ENCODE measurements at regions not wholly inside any gene's neighbourhood (a gene's known extent, or its start where the extent isn't known, plus 50 kb on each side); places are given as distances from the start of the nearest gene placed in this dataset.

- whole genome bisulfite sequencing, 3 donors: 69 to 75% (median 69%) methylated on average over 4 of the region's 4 CpGs
Observed at GRCh38 chr10:123287594-123288247, 133.5 kb downstream of the BUB3 start.

GRCh38 chr10:123289432-123289831 lies 135.2 kb downstream of the BUB3 start:
- Histone ChIP-seq H3K4me1 (no peaks in the 10 kb centered on the region), H3K36me3 (ENCODE audit: insufficient read depth in 1 of 2, low read depth in 1 of 2) (no peaks in the 10 kb centered on the region), H3K27ac (no peak overlapping the region), H3K27me3 (ENCODE audit: insufficient read depth in 3 of 3, low read length in 2 of 3) (no peaks in the 10 kb centered on the region), H3K4me3 (no peak overlapping the region), H3K9me3 (peaks cover 4% of the 10 kb centered on the region)
- no peak for ATAC-seq
- WGBS, 3 donors: 77 to 92% (median 84%) methylated on average over 1 of the region's 1 CpG
- DNase-seq: no peak
- TF ChIP-seq CTCF (IDR thresholded peaks at IDR 0.05): no peak
- intact Hi-C loops (cut with DNase I): no loop called here

More at GRCh38 chr10:123287594-123288247, 133.5 kb downstream of the BUB3 start:
- DNase-seq (no peak), ATAC-seq (no peak)
- no peaks in the 10 kb centered on the region for H3K27me3 ChIP-seq (ENCODE audit: insufficient read depth in 3 of 3, low read length in 2 of 3)
- H3K4me3 ChIP-seq: no peak overlapping the region
- H3K36me3 ChIP-seq (ENCODE audit: insufficient read depth in 1 of 2, low read depth in 1 of 2): no peaks in the 10 kb centered on the region
- H3K9me3 ChIP-seq: peaks cover 4% of the 10 kb centered on the region
- no peak for TF ChIP-seq CTCF (IDR thresholded peaks at IDR 0.05)
- no peaks in the 10 kb centered on the region for H3K4me1 ChIP-seq
- H3K27ac ChIP-seq: no peak overlapping the region
- intact Hi-C loops (cut with DNase I): no loop called here

GRCh38 chr10:123294109-123294508 lies 139.9 kb downstream of the BUB3 start:
- Histone ChIP-seq H3K9me3 (peaks cover 4% of the 10 kb centered on the region), H3K4me3 (no peak overlapping the region), H3K36me3 (ENCODE audit: insufficient read depth in 1 of 2, low read depth in 1 of 2) (no peaks in the 10 kb centered on the region), H3K27ac (no peak overlapping the region), H3K27me3 (ENCODE audit: insufficient read depth in 3 of 3, low read length in 2 of 3) (no peaks in the 10 kb centered on the region), H3K4me1 (no peaks in the 10 kb centered on the region)
- ATAC-seq: no peak
- WGBS, 3 donors: 83 to 89% (median 85%) methylated on average over 5 of the region's 5 CpGs
- intact Hi-C loops (cut with DNase I): no loop called here
- no peak for TF ChIP-seq CTCF (IDR thresholded peaks at IDR 0.05)
- DNase-seq: no peak

GRCh38 chr10:123294886-123295285 lies 140.7 kb downstream of the BUB3 start:
- H3K9me3 ChIP-seq: peaks cover 4% of the 10 kb centered on the region
- 82 to 86% (median 84%) methylated on average over 4 of the region's 4 CpGs for WGBS, 3 donors
- no peak for ATAC-seq
- no peaks in the 10 kb centered on the region for H3K4me1 ChIP-seq
- H3K27ac ChIP-seq: no peak overlapping the region
- no peaks in the 10 kb centered on the region for H3K36me3 ChIP-seq (ENCODE audit: insufficient read depth in 1 of 2, low read depth in 1 of 2)
- no peak for DNase-seq
- TF ChIP-seq CTCF (IDR thresholded peaks at IDR 0.05): no peak
- no peak overlapping the region for H3K4me3 ChIP-seq
- intact Hi-C loops (cut with DNase I): no loop called here
- H3K27me3 ChIP-seq (ENCODE audit: insufficient read depth in 3 of 3, low read length in 2 of 3): no peaks in the 10 kb centered on the region

- H3K27ac ChIP-seq: no peak overlapping the region
- no peaks in the 10 kb centered on the region for H3K4me1 ChIP-seq
- no peak for TF ChIP-seq CTCF (IDR thresholded peaks at IDR 0.05)
- WGBS, 3 donors: 87 to 89% (median 88%) methylated on average over 1 of the region's 1 CpG
- intact Hi-C loops (cut with DNase I): no loop called here
- no peaks in the 10 kb centered on the region for H3K36me3 ChIP-seq (ENCODE audit: insufficient read depth in 1 of 2, low read depth in 1 of 2)
- peaks cover 1% of the 10 kb centered on the region for H3K9me3 ChIP-seq
- no peak overlapping the region for H3K4me3 ChIP-seq
- no peaks in the 10 kb centered on the region for H3K27me3 ChIP-seq (ENCODE audit: insufficient read depth in 3 of 3, low read length in 2 of 3)
- DNase-seq: no peak
- ATAC-seq: no peak
Observed at GRCh38 chr10:123295644-123296043, 141.4 kb downstream of the BUB3 start.
